A549 (cell line): ENCODE measurements at regions not wholly inside any gene's neighbourhood (a gene's known extent, or its start where the extent isn't known, plus 50 kb on each side); places are given as distances from the start of the nearest gene placed in this dataset.

Experiments used
- ATAC-seq, 2 experiments: fragments of 200-7000 bp in 1 of 2; fragments of >200 bp in 1 of 2; cut with Nextera tagmentation in 1 of 2; cut with Tn5 transposase in 1 of 2; 3 replicates each; pipeline versions ENCODE4 v1.8.0 to v1.9.1; 2018 to 2020; ENCODE audit warnings: mild to moderate bottlenecking in 1 of 2, moderate library complexity in 1 of 2
- CTCF ChIA-PET: fragments of 300-600 bp; sonication (Branson Sonifier 250); formaldehyde crosslinking; extraction: SDS; loops from one replicate; lab custom pipeline; 2021; ENCODE audit warnings: antibody characterized with exemption, inconsistent platforms; lab: Yijun Ruan, JAX
- POLR2A ChIA-PET: fragments of 350-600 bp; formaldehyde crosslinking; extraction: SDS; loops from one replicate; lab custom pipeline; 2021; ENCODE audit warnings: antibody characterized with exemption, inconsistent platforms; lab: Yijun Ruan, JAX
- DNase-seq, 2 experiments: peaks; one replicate each; pipeline versions ENCODE4 v3.0.0 to v3.0.0-alpha.2; 2011 to 2016; ENCODE audit warnings: low read depth in 1 of 2, low spot score in 1 of 2
- FAIRE-seq: peaks from 2 replicates; lab custom pipeline; 2011; peaks lifted over from hg19 to GRCh38; lab: Jason Lieb, UNC
- H3K27ac ChIP-seq, 2 experiments: fragments of >200 bp; sonication (Bioruptor Twin); formaldehyde crosslinking; 3 replicates each; pipeline ENCODE4 v1.5.1; 2016 to 2017
- H3K4me1 ChIP-seq: fragments of >200 bp; sonication (Bioruptor Twin); formaldehyde crosslinking; 3 replicates; pipeline ENCODE4 v1.6.1; 2016
- H3K4me2 ChIP-seq: fragments of >200 bp; sonication (Bioruptor Twin); formaldehyde crosslinking; 3 replicates; pipeline ENCODE4 v1.6.1; 2016
- H3K4me3 ChIP-seq: fragments of >200 bp; sonication (Bioruptor Twin); formaldehyde crosslinking; 3 replicates; pipeline ENCODE4 v1.5.1; 2016
- H3K9me3 ChIP-seq: fragments of >200 bp; sonication (Bioruptor Twin); formaldehyde crosslinking; 3 replicates; pipeline ENCODE4 v1.6.1; 2016
- BHLHE40 ChIP-seq: IDR thresholded peaks from 2 replicates; pipeline ENCODE4 v1.6.1; 2012; ENCODE audit warnings: low read depth, low read length, inconsistent platforms
- CTCF ChIP-seq: fragments of >200 bp; sonication (Bioruptor Twin); formaldehyde crosslinking; IDR thresholded peaks from 3 replicates; pipeline ENCODE4 v1.5.1; 2016
- EHF ChIP-seq: fragments of 250-450 bp; sonication (Bioruptor Pico); IDR thresholded peaks from 2 replicates; pipeline ENCODE4 v1.5.0; 2020; ENCODE audit warnings: mild to moderate bottlenecking
- EP300 ChIP-seq, 2 experiments: fragments of >200 bp; sonication (Bioruptor Twin); formaldehyde crosslinking; IDR thresholded peaks; 2 replicates in 1 of 2; 3 replicates in 1 of 2; pipeline ENCODE4 v1.6.1; 2016 to 2017
- ESRRA ChIP-seq: fragments of 150-350 bp; IDR thresholded peaks from 2 replicates; pipeline ENCODE4 v1.6.1; 2014; ENCODE audit warnings: mild to moderate bottlenecking, low read length, borderline replicate concordance
- FOSB ChIP-seq: fragments of 250-450 bp; sonication (Bioruptor Pico); IDR thresholded peaks from 2 replicates; pipeline ENCODE4 v1.5.0; 2020; ENCODE audit warnings: mild to moderate bottlenecking, moderate library complexity
- FOSL2 ChIP-seq, 2 experiments: fragments of 450-650 bp in 1 of 2; fragments of >200 bp in 1 of 2; sonication (Bioruptor Twin) in 1 of 2; formaldehyde crosslinking; IDR thresholded peaks; 2 replicates each; pipeline versions ENCODE4 v1.5.0 to v1.6.1; 2016 to 2020; ENCODE audit warnings: mild to moderate bottlenecking in 1 of 2, moderate library complexity in 1 of 2
- HDAC2 ChIP-seq: fragments of 200-600 bp; sonication (generic); IDR thresholded peaks from 2 replicates; pipeline ENCODE4 v1.6.1; 2016
- HMGXB4 ChIP-seq: fragments of 250-450 bp; sonication (Bioruptor Pico); IDR thresholded peaks from 2 replicates; pipeline ENCODE4 v1.5.0; 2021; ENCODE audit warnings: mild to moderate bottlenecking, moderate library complexity, borderline replicate concordance
- HOXB13 ChIP-seq: fragments of 250-450 bp; sonication (Bioruptor Pico); IDR thresholded peaks from 2 replicates; pipeline ENCODE4 v1.5.0; 2020; ENCODE audit warnings: low read depth, mild to moderate bottlenecking, moderate library complexity
- HOXB5 ChIP-seq: fragments of 250-450 bp; sonication (Bioruptor Pico); IDR thresholded peaks from 2 replicates; pipeline ENCODE4 v1.5.0; 2020; ENCODE audit warnings: mild to moderate bottlenecking, moderate library complexity
- JUNB ChIP-seq: fragments of >200 bp; sonication (Bioruptor Twin); formaldehyde crosslinking; IDR thresholded peaks from 2 replicates; pipeline ENCODE4 v1.6.1; 2016
- PBX3 ChIP-seq: IDR thresholded peaks from 2 replicates; pipeline ENCODE4 v1.6.1; 2012
- POLR2AphosphoS2 ChIP-seq: conservative IDR thresholded peaks from 2 replicates; pipeline ENCODE4 v1.6.1; 2012; ENCODE audit warnings: low read length, improper control_type of control experiment, inconsistent platforms
- RNF2 ChIP-seq: fragments of 200-600 bp; sonication (generic); IDR thresholded peaks from 2 replicates; pipeline ENCODE4 v1.6.1; 2016; ENCODE audit warnings: low read depth, mild to moderate bottlenecking, antibody characterized with exemption, moderate library complexity, borderline replicate concordance
- SREBF2 ChIP-seq: fragments of 450-650 bp; IDR thresholded peaks from 2 replicates; pipeline ENCODE4 v1.6.1; 2014; ENCODE audit warnings: mild to moderate bottlenecking, moderate library complexity
- TFCP2L1 ChIP-seq: fragments of 250-450 bp; sonication (Bioruptor Pico); IDR thresholded peaks from 2 replicates; pipeline ENCODE4 v1.5.0; 2021; ENCODE audit warnings: mild to moderate bottlenecking
- USF2 ChIP-seq: fragments of 450-650 bp; IDR thresholded peaks from 2 replicates; pipeline ENCODE4 v1.6.1; 2014; ENCODE audit warnings: antibody characterized with exemption
- ZC3H11A ChIP-seq: fragments of 450-650 bp; IDR thresholded peaks from 2 replicates; pipeline ENCODE4 v1.6.1; 2014; ENCODE audit warnings: antibody characterized with exemption, mild to moderate bottlenecking
- WGBS: methylation state at CpG from one replicate; pipeline ENCODE4 v1.1.6; 2017; ENCODE audit errors: missing lambda C conversion rate; 5-methylcytosine and 5-hydroxymethylcytosine counted together
- TF ChIP-seq, protein P1 (sequence below): IDR thresholded peaks from 2 replicates; pipeline ENCODE4 v1.6.1; 2012

DNA sequence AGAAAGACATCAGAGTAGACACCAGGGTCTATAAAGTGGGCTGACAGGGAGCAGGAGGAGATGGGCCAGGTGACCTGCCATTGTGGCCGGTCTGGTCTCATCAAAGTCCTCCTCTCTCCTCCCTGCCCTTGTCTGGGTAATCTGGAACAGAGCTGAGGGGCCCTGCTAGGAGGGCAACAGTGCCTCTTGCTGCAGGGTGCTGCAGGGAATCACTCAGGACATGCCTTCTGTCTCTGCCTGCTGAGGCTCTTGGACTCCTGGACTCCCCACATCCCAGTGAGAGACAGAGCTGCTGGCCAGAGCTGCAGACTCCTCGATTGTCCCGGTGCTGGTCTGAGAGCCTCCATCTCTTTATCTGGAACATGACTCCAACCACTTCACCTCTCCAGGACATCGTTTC, 366.1 kb upstream of the DUSP10 start:
- no peak overlapping the region for H3K4me3 ChIP-seq
- H3K4me2 ChIP-seq, result no peak overlapping the region
- FAIRE-seq (no peak), DNase-seq (no peak), ATAC-seq (peak in 1 of 2 experiments; percentile 32; a peak in 3 of 6 replicates)
- no peak overlapping the region for H3K27ac ChIP-seq
- 0 out of 3 replicates have a peak, but pooled peaks cover 3% of the 10 kb centered on the region for H3K4me1 ChIP-seq
- no peak for TF ChIP-seq TFCP2L1 (CRISPR knock-in tag)
- no peak for TF ChIP-seq EHF (CRISPR knock-in tag)
- TF ChIP-seq BHLHE40, result no peak
- POLR2A ChIA-PET, result no interaction called here
- CTCF ChIA-PET, result no interaction called here
- WGBS, result 27% methylated on average over 4 of the region's 4 CpGs
- H3K9me3 ChIP-seq, result no peaks in the 10 kb centered on the region

DNA sequence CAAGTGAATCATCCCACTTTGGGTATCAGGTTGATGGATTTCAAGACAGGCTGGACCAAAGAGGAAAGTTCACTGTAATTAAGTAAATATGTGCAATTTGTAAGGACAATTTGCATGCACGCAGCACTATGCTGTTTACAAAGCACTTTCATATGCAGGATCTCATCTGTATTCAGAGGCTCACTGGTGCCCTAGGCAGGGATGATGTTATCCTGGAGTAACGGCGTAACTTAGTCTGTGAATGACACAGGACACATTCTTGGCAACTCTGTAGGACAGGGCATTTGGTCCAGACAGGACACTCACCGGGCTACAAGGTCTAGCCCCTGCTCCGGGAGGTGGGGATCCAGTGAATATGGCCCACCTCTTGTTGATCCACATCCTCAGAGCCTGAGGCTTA, 365.4 kb upstream of the DUSP10 start:
- ChIA-PET CTCF (no interaction called here), POLR2A (no interaction called here)
- Histone ChIP-seq H3K4me3 (no peak overlapping the region), H3K27ac (no peak overlapping the region)
- ATAC-seq, result no peak
- 61% methylated on average over 5 of the region's 5 CpGs for WGBS
- TF ChIP-seq PBX3 (no peak), RNF2 (no peak), FOSB (CRISPR knock-in tag) (no peak), USF2 (no peak), BHLHE40 (no peak), ESRRA (no peak), HOXB13 (CRISPR knock-in tag) (no peak), HOXB5 (CRISPR knock-in tag) (no peak)
- TF ChIP-seq, all 56 proteins: peak for 0
- H3K4me2 ChIP-seq, result no peak overlapping the region
- DNase-seq (no peak), FAIRE-seq (no peak)
- H3K4me1 ChIP-seq, result 0 out of 3 replicates have a peak, but pooled peaks cover 3% of the 10 kb centered on the region
- H3K9me3 ChIP-seq, result no peaks in the 10 kb centered on the region

- H3K27ac ChIP-seq, result no peak overlapping the region
- no peak overlapping the region for H3K4me2 ChIP-seq
- no peaks in the 10 kb centered on the region for H3K9me3 ChIP-seq
- FAIRE-seq (no peak), DNase-seq (no peak), ATAC-seq (no peak)
- POLR2A ChIA-PET, result no interaction called here
- no peak for TF ChIP-seq FOSL2 (IDR thresholded peaks at IDR 0.05)
- TF ChIP-seq FOSL2 (CRISPR knock-in tag; IDR thresholded peaks at IDR 0.05), result no peak
- TF ChIP-seq, protein P1, sequence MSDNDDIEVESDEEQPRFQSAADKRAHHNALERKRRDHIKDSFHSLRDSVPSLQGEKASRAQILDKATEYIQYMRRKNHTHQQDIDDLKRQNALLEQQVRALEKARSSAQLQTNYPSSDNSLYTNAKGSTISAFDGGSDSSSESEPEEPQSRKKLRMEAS, result no peak
- TF ChIP-seq CTCF, result no peak
- no peak for TF ChIP-seq POLR2AphosphoS2
- no peak for TF ChIP-seq ESRRA
- TF ChIP-seq ZC3H11A, result no peak
- H3K4me1 ChIP-seq, result 0 out of 3 replicates have a peak, but pooled peaks cover 3% of the 10 kb centered on the region
- H3K4me3 ChIP-seq, result no peak overlapping the region
- whole genome bisulfite sequencing, result 53% methylated on average over 5 of the region's 5 CpGs
- CTCF ChIA-PET, result interaction anchor here (0.9 kb wide), 1 partner anchor 349 kb away, joined by 3 read pairs; no protein-coding TSS in a partner anchor
Observed at GRCh38 chr1:222106377-222106776, 364.5 kb upstream of the DUSP10 start.

DNA sequence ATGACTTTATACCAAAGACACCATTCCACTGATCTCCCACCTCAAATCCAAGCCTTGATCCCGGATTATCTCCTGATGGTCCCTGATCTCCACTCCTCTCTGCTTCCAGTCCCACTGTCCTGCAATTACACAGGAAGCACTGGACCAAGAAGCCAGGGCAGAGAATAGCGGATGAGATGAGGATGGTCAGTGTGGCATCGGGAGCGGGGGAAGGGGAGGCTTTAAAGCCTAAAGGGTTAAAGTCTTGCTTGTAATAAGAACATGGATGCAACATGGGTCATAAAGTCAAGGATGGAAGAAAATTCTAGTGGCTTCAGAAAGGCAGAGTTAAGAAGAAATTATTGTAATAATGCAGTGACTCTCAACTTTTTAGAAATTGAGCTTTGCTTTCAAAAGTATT, 364.0 kb upstream of the DUSP10 start:
- 0 out of 3 replicates have a peak, but pooled peaks cover 3% of the 10 kb centered on the region for H3K4me1 ChIP-seq
- H3K4me3 ChIP-seq, result no peak overlapping the region
- TF ChIP-seq HMGXB4 (CRISPR knock-in tag) (no peak), JUNB (no peak), SREBF2 (no peak), EP300 (IDR thresholded peaks at IDR 0.05) (no peak), RNF2 (no peak), USF2 (no peak), HDAC2 (no peak)
- FAIRE-seq (no peak), ATAC-seq (no peak), DNase-seq (no peak)
- no peak overlapping the region for H3K4me2 ChIP-seq
- WGBS, result 57% methylated on average over 4 of the region's 4 CpGs
- ChIA-PET CTCF (interaction anchor here (0.9 kb wide), 1 partner anchor 349 kb away, joined by 3 read pairs; no protein-coding TSS in a partner anchor), POLR2A (no interaction called here)
- H3K9me3 ChIP-seq, result no peaks in the 10 kb centered on the region
- H3K27ac ChIP-seq, result no peak overlapping the region
